ENCODE measurements at regions not wholly inside any gene's neighbourhood (a gene's known extent, or its start where the extent isn't known, plus 50 kb on each side); places are given as distances from the start of the nearest gene placed in this dataset.

GRCh38 chr5:33324667-33325307, 116.0 kb upstream of the TARS1 start:
- intact Hi-C loops (cut with DNase I; ENCODE audit: low total_unique reads) = no loop called here
- 63 to 79% methylated on average over 2 of the region's 2 CpGs for WGBS, 2 donors
- no peak for DNase-seq (ENCODE audit: low spot score in 2 of 2)
- no peak overlapping the region for H3K4me3 ChIP-seq (ENCODE audit: low read depth, poor library complexity, severe bottlenecking)
- TF ChIP-seq CTCF (IDR thresholded peaks at IDR 0.05) = no peak
- no peak for TF ChIP-seq POLR2A (IDR thresholded peaks at IDR 0.05)

- TF ChIP-seq CTCF (IDR thresholded peaks at IDR 0.05) (no peak), POLR2A (IDR thresholded peaks at IDR 0.05) (no peak)
- H3K4me3 ChIP-seq (ENCODE audit: low read depth, poor library complexity, severe bottlenecking) = no peak overlapping the region
- DNase-seq (ENCODE audit: low spot score in 2 of 2) = no peak
- intact Hi-C loops (cut with DNase I; ENCODE audit: low total_unique reads) = no loop called here
- 83 to 93% methylated on average over 1 of the region's 1 CpG for WGBS, 2 donors
Observed at GRCh38 chr5:33328818-33329217, 111.9 kb upstream of the TARS1 start.

DNA sequence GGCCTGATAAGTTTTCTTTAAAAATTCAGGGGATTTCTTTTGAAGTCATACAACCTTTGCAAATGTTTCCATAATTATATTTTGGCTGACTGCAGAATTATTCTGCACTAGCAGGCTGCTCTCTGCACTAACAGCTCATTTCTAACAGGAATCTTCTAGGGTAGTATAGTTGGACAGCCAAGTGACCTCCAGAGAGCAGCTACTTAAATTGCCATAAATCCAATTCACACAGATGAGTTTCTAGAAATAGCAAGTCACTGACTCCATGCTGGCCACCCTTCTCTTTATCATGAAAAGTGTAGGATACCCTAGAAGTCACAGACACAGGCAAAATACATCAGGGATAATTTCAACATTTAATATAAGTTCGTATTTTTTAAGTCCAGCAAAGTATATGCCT, 110.9 kb upstream of the TARS1 start:
- WGBS, 2 donors = 81 to 86% methylated on average over 1 of the region's 1 CpG
- intact Hi-C loops (cut with DNase I; ENCODE audit: low total_unique reads) = no loop called here
- H3K4me3 ChIP-seq (ENCODE audit: low read depth, poor library complexity, severe bottlenecking) = no peak overlapping the region
- TF ChIP-seq POLR2A (IDR thresholded peaks at IDR 0.05) = no peak
- TF ChIP-seq CTCF (IDR thresholded peaks at IDR 0.05) = no peak
- no peak for DNase-seq (ENCODE audit: low spot score in 2 of 2)

- no peak for DNase-seq (ENCODE audit: low spot score in 2 of 2)
- intact Hi-C loops (cut with DNase I; ENCODE audit: low total_unique reads) = no loop called here
- H3K4me3 ChIP-seq (ENCODE audit: low read depth, poor library complexity, severe bottlenecking) = no peak overlapping the region
- 62% methylated on average over 3 of the region's 3 CpGs for WGBS, 2 donors
- TF ChIP-seq POLR2A (IDR thresholded peaks at IDR 0.05) = no peak
- TF ChIP-seq CTCF (IDR thresholded peaks at IDR 0.05) = no peak
Observed at GRCh38 chr5:33330426-33330825, 110.3 kb upstream of the TARS1 start.

- TF ChIP-seq POLR2A (IDR thresholded peaks at IDR 0.05) (no peak), CTCF (IDR thresholded peaks at IDR 0.05) (no peak)
- DNase-seq (ENCODE audit: low spot score in 2 of 2) = no peak
- H3K4me3 ChIP-seq (ENCODE audit: low read depth, poor library complexity, severe bottlenecking) = no peak overlapping the region
- intact Hi-C loops (cut with DNase I; ENCODE audit: low total_unique reads) = no loop called here
Observed at GRCh38 chr5:33330992-33331391, 109.8 kb upstream of the TARS1 start.

DNA sequence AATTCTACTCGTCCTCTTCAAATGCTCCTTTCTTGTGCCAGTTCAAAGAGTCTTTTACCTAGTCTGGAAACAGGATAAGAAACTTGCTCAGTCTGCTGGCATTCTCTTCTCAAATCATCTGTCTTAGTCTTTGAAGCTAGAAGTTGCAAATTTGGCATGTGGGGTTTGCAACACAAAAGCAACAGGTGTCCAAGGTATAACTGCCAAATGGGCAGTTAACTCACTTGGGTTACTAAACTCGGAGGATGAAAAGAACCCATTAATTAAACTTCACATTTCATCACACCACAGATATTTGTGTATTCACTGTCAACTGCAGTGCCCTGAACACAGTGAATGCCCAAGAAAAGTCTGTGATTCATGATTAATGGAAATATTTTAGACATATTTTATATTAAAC, 108.0 kb upstream of the TARS1 start:
- no peak overlapping the region for H3K4me3 ChIP-seq (ENCODE audit: low read depth, poor library complexity, severe bottlenecking)
- DNase-seq (ENCODE audit: low spot score in 2 of 2) = no peak
- intact Hi-C loops (cut with DNase I; ENCODE audit: low total_unique reads) = no loop called here
- WGBS, 2 donors = 57 to 63% methylated on average over 2 of the region's 2 CpGs
- TF ChIP-seq POLR2A (IDR thresholded peaks at IDR 0.05) (no peak), CTCF (IDR thresholded peaks at IDR 0.05) (no peak)

Data from lower leg skin (tissue), 4 donors.